ENCODE measurements at regions not wholly inside any gene's neighbourhood (a gene's known extent, or its start where the extent isn't known, plus 50 kb on each side); places are given as distances from the start of the nearest gene placed in this dataset.

- no peaks in the 10 kb centered on the region for H3K4me1 ChIP-seq (replicated peaks in 1 of 4; ENCODE audit: control insufficient read depth in 3 of 4, insufficient read depth in 4 of 4, low read length in 3 of 4)
- H3K79me2 ChIP-seq (ENCODE audit: control insufficient read depth in 1 of 2, insufficient read depth in 2 of 2, low read length in 2 of 2) = no peaks in the 10 kb centered on the region
- no peak overlapping the region for H2BK5ac ChIP-seq (ENCODE audit: low read depth, low read length)
- WGBS, 2 experiments (ENCODE audit: extremely low coverage in 1 of 2, insufficient coverage in 1 of 2, insufficient read length in 1 of 2, insufficient replicate concordance in 2 of 2, low coverage in 1 of 2, low lambda C conversion rate in 2 of 2, missing lambda C conversion rate in 1 of 2) = 86% methylated on average over 1 of the region's 1 CpG; no CpG with 5 or more reads in 1 of the 2 experiments
- no peaks in the 10 kb centered on the region for H3K23me2 ChIP-seq (ENCODE audit: low read depth, low read length)
- DNase-seq (ENCODE audit: low read depth in 1 of 2, low spot score in 2 of 2) (no peak), FAIRE-seq (no peak)
- H3K56ac ChIP-seq (replicated peaks; ENCODE audit: insufficient read length, low read depth, low read length) = no peak overlapping the region
- H3K36me3 ChIP-seq (ENCODE audit: control insufficient read depth in 2 of 4, insufficient read depth in 4 of 4, low read length in 3 of 4) = no peaks in the 10 kb centered on the region
- no peak overlapping the region for H2BK120ac ChIP-seq (replicated peaks; ENCODE audit: low read depth, low read length)
- no peak overlapping the region for H3K4ac ChIP-seq (replicated peaks; ENCODE audit: insufficient read length, low read depth, low read length)
- no peak overlapping the region for H4K5ac ChIP-seq (ENCODE audit: insufficient read length, low read depth, low read length)
- no peak overlapping the region for H2BK15ac ChIP-seq (ENCODE audit: low read length)
- H2AFZ ChIP-seq (ENCODE audit: low read length) = no peak overlapping the region
- H3K14ac ChIP-seq (ENCODE audit: insufficient read length) = no peak overlapping the region
- H4K8ac ChIP-seq (ENCODE audit: extremely low read depth, insufficient read depth, low read length) = no peak overlapping the region
- H3K27me3 ChIP-seq (replicated peaks in 1 of 4; ENCODE audit: control insufficient read depth in 3 of 4, extremely low read depth in 1 of 4, insufficient read depth in 3 of 4, low read length in 3 of 4) = no peaks in the 10 kb centered on the region
- H3K79me1 ChIP-seq (ENCODE audit: low read depth, low read length) = no peaks in the 10 kb centered on the region
- no peak overlapping the region for H4K91ac ChIP-seq (replicated peaks; ENCODE audit: insufficient read length, low read length)
- ChIA-PET CTCF (ENCODE audit: partially characterized antibody) (no interaction called here), POLR2A (ENCODE audit: partially characterized antibody) (no interaction called here)
- H3K27ac ChIP-seq (ENCODE audit: low read depth, low read length) = no peak overlapping the region
- H2BK12ac ChIP-seq (ENCODE audit: low read depth, low read length) = no peak overlapping the region
- H3K9me3 ChIP-seq (ENCODE audit: insufficient read depth in 2 of 2, low read depth in 1 of 2, low read length in 1 of 2) = peaks cover 3 to 6% of the 10 kb centered on the region in 2 experiments; a peak in 1 of 4 replicates
- no peak overlapping the region for H2AK5ac ChIP-seq (ENCODE audit: low read depth, low read length)
- no peak overlapping the region for H2BK20ac ChIP-seq (ENCODE audit: low read length)
- H4K20me1 ChIP-seq (replicated peaks in 1 of 2; ENCODE audit: control insufficient read depth in 1 of 2, insufficient read depth in 2 of 2, low read length in 2 of 2) = no peaks in the 10 kb centered on the region
- no peak overlapping the region for H3K18ac ChIP-seq (ENCODE audit: extremely low read depth, low read length)
- H3K4me3 ChIP-seq (ENCODE audit: extremely low read depth in 1 of 4, insufficient read depth in 2 of 4, low read depth in 3 of 4, low read length in 4 of 4) = no peak overlapping the region
- H3K9ac ChIP-seq (replicated peaks in 1 of 4; ENCODE audit: extremely low read depth in 1 of 4, low read depth in 3 of 4, low read length in 3 of 4) = no peak overlapping the region
- no peak overlapping the region for H3K23ac ChIP-seq (ENCODE audit: insufficient read length)
- H3K4me2 ChIP-seq (ENCODE audit: insufficient read depth in 1 of 2, low read depth in 2 of 2, low read length in 2 of 2) = no peak overlapping the region
- TF ChIP-seq GABPA (IDR thresholded peaks at IDR 0.05; ENCODE audit: borderline replicate concordance, insufficient read depth, low read length) (no peak), CTBP2 (IDR thresholded peaks at IDR 0.05; ENCODE audit: borderline replicate concordance, insufficient read depth, insufficient read length, low read length) (no peak), RNF2 (IDR thresholded peaks at IDR 0.05; ENCODE audit: borderline replicate concordance, low read depth, low read length, missing control alignments, poor library complexity, severe bottlenecking) (no peak), BRCA1 (IDR thresholded peaks at IDR 0.05; ENCODE audit: low read depth, low read length) (no peak), ZNF274 (IDR thresholded peaks at IDR 0.05; ENCODE audit: borderline replicate concordance, extremely low read depth, low read length) (no peak), FOSL1 (IDR thresholded peaks at IDR 0.05; ENCODE audit: insufficient read depth, low read depth, low read length) (no peak), CBX5 (IDR thresholded peaks at IDR 0.05; ENCODE audit: low read depth, low read length) (no peak), KDM1A (IDR thresholded peaks at IDR 0.05; ENCODE audit: borderline replicate concordance, low read length) (no peak), SAP30 (IDR thresholded peaks at IDR 0.05; ENCODE audit: insufficient read depth, insufficient replicate concordance, low read length) (no peak), GTF2F1 (IDR thresholded peaks at IDR 0.05; ENCODE audit: borderline replicate concordance, low read depth, low read length) (no peak), MAX (IDR thresholded peaks at IDR 0.05) (no peak), RFX5 (IDR thresholded peaks at IDR 0.05; ENCODE audit: borderline replicate concordance, low read depth, low read length) (no peak)
- TF ChIP-seq, protein P1, sequence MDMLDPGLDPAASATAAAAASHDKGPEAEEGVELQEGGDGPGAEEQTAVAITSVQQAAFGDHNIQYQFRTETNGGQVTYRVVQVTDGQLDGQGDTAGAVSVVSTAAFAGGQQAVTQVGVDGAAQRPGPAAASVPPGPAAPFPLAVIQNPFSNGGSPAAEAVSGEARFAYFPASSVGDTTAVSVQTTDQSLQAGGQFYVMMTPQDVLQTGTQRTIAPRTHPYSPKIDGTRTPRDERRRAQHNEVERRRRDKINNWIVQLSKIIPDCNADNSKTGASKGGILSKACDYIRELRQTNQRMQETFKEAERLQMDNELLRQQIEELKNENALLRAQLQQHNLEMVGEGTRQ (IDR thresholded peaks at IDR 0.05; ENCODE audit: low read length) = no peak
Observed at GRCh38 chr6:19245656-19246055, 591.5 kb upstream of the ID4 start.

All from H1 (cell line).